Suprapubic skin (tissue), 3 donors: ENCODE measurements at regions not wholly inside any gene's neighbourhood (a gene's known extent, or its start where the extent isn't known, plus 50 kb on each side); places are given as distances from the start of the nearest gene placed in this dataset.

Experiments
- POLR2A ChIP-seq, 2 donors: fragments of 450-650 bp; IDR thresholded peaks; one replicate each; pipeline ENCODE4 v1.6.1; 2017; ENCODE audit warnings: antibody characterized with exemption in 2 of 2, mild to moderate bottlenecking in 2 of 2, moderate library complexity in 2 of 2
- TF ChIP-seq, protein P1 (sequence below), 2 donors: fragments of 200-600 bp in 1 of 2; fragments of 450-650 bp in 1 of 2; sonication (generic) in 1 of 2; IDR thresholded peaks; one replicate each; pipeline ENCODE4 v1.5.1; 2016 to 2019; ENCODE audit warnings: antibody characterized with exemption in 2 of 2, mild to moderate bottlenecking in 1 of 2, moderate library complexity in 1 of 2

DNA sequence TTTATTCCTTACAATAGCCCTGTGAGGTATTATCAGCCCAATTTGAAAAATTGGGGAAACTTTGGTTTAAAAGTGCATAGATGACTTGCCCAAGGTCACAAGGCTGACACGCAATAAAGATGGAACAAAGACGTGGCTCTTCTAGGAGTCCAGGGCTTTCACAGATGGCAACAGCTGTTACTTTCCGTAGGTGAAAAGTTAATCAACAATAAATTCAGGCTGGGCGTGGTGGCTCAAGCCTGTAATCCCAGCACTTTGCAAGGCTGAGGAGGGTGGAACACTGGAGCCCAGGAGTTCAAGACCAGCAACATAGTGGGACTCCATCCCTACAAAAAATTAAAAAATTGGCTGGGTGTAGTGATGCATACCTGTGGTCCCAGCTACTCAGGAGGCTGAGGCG lies 87.8 kb upstream of the ATF3 start:
- TF ChIP-seq, protein P1, sequence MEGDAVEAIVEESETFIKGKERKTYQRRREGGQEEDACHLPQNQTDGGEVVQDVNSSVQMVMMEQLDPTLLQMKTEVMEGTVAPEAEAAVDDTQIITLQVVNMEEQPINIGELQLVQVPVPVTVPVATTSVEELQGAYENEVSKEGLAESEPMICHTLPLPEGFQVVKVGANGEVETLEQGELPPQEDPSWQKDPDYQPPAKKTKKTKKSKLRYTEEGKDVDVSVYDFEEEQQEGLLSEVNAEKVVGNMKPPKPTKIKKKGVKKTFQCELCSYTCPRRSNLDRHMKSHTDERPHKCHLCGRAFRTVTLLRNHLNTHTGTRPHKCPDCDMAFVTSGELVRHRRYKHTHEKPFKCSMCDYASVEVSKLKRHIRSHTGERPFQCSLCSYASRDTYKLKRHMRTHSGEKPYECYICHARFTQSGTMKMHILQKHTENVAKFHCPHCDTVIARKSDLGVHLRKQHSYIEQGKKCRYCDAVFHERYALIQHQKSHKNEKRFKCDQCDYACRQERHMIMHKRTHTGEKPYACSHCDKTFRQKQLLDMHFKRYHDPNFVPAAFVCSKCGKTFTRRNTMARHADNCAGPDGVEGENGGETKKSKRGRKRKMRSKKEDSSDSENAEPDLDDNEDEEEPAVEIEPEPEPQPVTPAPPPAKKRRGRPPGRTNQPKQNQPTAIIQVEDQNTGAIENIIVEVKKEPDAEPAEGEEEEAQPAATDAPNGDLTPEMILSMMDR (IDR thresholded peaks at IDR 0.05), result no peak
- no peak for TF ChIP-seq POLR2A (IDR thresholded peaks at IDR 0.05)
